HG03097 (cell line): ENCODE measurements at regions not wholly inside any gene's neighbourhood (a gene's known extent, or its start where the extent isn't known, plus 50 kb on each side); places are given as distances from the start of the nearest gene placed in this dataset.

Experiments
- ATAC-seq: cut with Tn5 transposase; IDR thresholded peaks from one replicate; pipeline ENCODE4 v1.9.1; 2021; ENCODE audit not compliant: unreplicated experiment, low FRiP score

DNA sequence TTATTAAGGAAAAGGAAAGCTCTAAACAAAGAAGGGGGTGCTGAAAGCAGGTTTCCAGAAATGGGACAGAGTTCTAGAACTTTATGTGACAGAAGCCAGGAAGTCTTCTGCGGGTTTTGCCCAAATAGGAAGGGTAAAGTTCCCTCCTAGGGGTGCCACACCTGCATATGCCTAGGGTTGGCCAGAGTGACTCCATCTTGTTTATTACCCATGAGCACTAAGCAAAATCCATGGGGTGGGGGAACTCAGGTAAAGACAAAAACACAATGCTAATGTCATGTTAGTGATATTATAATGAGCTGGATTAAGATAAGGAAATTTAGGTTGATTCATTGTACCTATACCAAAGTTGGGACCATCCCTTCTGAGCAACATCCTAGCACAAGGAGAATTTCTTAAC lies 1132.7 kb downstream of the KCNT2 start:
- ATAC-seq, result no peak

DNA sequence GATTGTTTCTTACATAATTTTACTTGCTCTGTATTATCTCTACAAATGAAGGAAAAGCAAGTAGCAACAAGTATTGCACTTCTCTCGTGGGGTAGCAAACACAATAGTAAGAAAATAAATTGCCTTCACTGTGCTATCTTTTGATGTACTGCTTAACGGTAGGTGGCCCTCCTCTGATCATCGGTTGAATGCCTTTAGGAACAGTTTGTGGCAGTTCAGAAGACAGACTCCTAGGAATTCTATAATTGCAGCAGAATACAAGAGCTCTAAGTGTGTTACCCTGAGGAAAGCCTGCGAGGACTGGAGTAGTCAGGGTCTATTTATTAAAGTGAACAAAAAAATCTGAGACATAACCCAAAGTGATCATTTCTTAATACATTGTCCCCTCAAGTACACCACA lies 1135.9 kb downstream of the KCNT2 start:
- no peak for ATAC-seq

DNA sequence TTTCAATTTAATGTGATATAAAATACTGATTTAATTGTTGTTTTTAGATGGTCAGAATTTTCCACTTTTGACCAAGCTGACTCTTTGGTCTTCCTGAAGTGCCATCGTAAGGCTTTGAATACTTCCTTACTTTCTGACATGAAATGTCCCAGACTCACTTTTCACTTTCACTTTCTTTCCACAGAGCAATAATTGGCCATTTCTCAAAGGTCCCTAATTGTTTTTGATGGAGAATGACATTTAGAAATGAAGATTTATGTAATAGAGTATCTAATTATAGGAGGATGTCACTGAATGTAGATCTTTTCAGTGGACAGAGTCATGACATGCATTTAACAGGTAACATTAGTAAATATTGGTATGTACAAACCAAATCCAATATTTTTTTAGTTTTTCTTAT lies 1141.6 kb downstream of the KCNT2 start:
- ATAC-seq, result no peak

DNA sequence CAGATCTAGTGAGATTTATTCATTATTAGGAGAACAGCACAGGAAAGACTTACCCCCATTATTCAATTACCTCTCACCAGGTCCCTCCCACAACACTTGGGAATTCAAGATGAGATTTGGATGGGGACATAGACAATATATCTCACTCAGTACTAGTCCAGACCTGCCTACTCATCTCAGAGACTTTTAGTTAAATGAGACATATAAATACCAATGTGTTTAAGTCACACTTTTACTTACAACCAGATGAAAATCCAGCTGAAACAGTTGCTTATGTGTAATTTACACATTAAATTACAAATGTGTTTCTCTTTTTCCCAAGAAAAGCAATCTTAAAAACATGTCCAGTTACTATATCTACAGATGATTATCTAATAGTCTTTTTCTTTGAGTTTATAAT lies 1145.6 kb downstream of the KCNT2 start:
- ATAC-seq, result no peak

DNA sequence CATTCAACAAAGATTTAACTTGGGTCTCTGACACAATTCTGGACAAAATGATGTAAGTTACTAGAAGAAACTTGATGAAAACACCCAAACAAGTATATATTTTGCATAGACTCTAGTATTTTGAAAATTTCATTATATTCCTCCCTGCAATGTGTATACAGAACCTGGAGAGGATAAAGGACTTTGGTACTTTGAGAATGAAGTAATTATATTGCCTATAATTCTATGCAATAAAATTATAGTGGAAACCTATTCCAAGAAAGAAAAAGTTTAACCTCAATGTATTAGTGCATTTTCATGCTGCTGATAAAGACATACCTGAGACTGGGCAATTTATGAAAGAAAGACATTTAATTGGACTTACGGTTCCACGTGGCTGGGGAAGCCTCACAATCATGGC lies 1146.1 kb downstream of the KCNT2 start:
- ATAC-seq, result no peak

DNA sequence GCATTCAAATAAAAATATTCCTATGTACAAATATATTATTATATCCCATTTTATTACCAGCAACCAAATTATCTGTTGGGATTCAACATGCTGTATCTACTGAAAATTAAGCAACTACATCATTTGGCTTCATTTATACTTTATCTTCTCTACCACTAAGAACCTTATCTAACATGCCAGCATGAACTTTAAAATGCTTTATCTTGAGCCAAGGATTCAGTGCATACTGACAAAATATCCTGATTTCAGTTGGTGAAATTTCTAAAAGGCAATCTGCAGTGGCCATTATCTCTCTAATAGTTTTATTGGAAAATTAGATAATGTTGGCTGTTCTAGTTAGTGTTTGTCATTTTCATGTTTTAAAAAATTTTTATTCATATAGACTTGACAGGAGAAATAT lies 1149.9 kb downstream of the KCNT2 start:
- ATAC-seq, result no peak

DNA sequence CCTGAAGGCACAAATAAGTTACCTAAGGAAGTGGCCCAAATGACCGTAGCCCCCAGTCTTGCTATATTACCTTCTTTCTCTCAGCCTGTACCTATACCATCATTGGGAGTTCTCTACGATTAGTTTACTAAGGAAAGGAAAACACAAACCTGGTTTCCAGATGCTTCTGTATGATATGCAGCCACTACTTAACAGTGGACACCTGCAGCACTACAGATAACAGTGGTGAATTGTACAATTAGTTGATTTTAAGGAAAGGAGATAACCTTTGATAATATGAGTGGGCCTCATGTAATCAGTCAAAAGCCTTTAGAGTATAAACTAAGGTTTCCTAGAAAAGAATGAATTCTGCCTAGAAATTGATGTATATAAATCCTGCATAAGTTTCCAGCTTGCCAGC lies 1157.4 kb downstream of the KCNT2 start:
- ATAC-seq, result no peak

DNA sequence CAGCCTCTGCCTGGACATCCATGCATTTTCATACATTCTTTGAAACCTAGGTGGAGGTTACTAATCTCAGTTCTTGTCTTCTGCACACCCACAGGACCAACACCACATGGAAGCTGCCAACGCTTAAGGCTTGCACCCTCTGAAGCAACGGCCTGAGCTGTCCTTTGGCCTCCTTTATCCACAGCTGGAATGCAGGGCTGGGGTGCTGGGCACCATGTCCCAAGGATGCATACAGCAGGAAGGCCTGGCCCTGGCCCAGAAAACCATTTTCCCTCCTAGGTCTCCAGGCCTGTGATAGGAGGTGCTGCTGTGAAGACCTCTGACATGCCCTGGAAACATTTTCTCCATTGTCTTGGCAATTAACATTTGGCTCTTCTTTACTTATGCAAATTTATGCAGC lies 1168.6 kb downstream of the KCNT2 start:
- ATAC-seq, result no peak

DNA sequence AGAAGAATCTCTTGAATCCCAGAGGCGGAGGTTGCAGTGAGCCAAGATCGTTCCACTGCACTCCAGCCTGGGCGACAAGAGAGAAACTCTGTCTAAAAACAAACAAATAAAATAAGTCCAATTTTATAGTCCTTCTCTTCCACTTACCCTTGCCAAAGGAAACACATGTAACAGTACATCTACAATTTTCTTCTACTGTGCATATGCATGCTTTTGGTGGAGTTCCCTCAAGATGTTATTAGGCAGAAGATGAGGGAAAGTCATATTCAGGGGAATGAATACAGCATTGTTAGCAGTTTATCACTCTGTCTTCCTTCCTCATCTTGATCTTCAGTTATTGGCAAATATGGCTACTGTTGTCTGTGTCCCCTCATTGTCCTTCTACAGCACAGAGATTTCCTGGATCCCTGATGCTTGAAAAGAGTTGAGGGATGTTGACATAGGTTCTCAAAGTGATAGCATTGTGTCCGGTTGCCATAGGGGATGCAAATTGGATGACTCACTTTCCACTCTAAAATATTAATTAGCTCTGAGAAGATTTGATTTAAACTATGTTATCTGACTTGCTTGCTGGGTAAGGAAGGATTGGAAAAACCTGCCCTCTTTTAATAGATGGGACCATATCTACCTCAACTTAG lies 1173.6 kb downstream of the KCNT2 start:
- no peak for ATAC-seq

DNA sequence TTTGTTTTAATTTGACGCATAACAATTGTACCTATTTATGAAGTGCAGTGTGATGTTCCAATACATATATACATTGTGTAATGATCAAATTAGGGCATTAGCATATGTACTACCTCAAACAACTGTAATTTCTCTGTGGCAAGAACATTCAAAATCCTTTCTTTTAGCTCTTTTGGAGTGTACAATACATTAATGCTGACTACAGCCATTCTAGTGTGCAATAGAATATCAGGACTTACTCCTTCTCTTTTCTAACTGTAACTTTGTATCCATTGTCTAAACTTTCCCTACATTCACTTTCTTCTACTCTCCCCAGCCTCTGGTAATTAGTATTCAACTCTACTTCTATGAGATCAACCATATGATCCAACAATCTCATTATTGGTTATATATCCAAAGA lies 1177.4 kb downstream of the KCNT2 start:
- ATAC-seq, result no peak

DNA sequence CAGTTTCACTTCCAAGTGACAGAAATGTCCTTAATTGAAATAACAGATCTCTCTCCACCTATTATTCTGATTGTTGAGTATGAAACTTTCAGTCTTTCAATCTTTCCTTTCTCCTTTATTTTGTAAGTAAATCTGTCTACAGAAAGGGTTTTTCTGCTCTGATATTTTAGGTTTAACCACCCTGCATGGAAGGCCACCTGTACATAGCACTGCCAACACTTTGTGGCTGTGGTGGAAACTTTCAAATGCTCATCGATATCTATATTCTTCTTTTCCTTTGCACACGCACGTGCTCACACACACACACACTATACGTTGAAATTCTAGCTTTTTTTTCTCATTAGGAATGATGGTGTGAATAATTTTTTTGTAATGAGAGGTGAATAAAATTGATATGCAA lies 1179.3 kb downstream of the KCNT2 start:
- ATAC-seq, result no peak

DNA sequence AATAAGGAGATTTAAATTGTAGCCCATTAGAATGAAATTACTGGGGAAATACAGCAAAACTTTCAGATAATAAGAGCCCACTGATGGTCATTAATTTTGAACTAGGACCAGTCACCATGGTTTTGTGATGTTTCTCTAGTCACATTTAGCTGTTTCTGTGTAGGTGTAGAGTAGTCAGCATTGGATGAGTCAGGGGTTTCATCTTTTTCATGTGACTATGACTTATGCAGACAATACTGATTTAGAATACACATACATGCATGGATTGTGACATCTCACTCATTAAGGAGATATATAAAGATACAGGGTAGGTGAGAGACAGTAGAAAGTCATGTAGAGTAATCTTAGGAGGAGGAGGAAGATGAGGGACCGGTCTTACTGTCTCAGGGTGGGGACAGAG lies 1192.7 kb downstream of the KCNT2 start:
- ATAC-seq, result no peak

DNA sequence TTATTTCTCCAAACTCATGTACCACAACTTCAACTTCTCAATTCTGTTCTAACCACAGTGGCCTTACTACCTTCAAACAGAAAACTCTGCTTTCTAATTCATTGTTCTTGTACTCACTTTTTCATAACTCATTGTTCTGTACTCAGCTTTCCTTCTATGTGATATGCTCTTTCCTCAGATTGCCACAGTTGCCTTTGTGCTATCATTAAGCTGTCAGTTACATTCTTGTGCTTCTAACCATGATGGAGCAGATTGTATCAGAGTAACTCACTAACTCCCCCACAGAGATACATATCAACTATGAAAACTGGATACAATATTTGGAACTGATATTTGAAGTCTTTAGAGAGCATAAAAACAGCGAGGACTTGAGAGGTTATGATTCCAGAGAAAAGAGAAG lies 1213.7 kb downstream of the KCNT2 start:
- ATAC-seq, result no peak

DNA sequence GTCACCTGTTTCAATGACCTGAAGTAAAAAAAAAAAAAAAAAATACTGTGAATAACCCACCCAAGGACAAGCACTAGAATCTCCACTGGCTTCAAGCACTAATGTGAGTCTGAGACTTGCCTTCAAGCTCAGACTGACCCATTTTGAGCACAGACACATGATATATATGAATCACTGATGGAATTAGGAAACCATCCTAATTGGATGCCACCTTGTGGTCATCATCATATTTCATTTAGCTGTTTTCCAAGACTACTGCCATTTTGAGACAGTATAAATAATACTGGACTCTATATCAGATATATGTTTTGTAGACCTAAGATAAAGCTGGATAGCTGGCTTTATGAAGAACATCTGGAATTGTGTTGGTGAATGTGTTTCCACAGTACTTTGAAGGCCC lies 1232.0 kb downstream of the KCNT2 start:
- ATAC-seq, result no peak

DNA sequence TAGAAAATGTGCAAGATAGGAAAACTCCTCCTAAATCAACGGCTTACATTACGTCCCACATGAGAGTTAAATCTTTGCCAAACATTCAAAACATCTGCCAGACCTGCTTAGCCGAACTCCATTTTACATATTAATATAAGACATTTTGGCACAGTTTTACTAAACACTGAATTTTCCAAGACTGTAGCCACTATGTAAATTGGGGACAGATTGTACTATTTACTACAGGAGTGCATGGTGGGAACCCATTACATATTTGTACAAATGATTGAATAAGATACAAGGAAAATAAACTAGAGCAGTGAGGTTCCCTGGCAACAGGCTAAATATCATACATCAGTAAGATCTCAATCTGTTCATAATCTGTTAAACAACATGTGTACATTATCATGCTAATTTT lies 1234.4 kb downstream of the KCNT2 start:
- no peak for ATAC-seq

DNA sequence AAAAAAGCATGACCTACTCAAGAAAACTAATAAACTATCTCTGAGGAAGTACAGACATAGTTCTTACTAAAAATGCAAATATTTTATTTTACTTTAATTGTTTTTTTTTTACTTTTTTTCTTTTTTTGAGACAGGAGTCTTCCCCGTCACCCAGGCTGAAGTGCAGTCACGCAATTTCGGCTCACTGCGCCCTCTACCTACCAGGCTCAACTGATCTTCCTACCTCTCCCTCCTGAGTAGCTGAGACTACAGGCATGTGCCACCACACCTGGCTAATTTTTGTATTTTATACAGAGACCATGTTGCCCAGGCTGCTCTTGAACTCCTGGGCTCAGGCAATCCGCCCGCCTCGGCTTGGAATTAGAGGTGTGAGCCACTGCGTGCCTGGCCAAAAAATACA lies 1263.1 kb downstream of the KCNT2 start:
- no peak for ATAC-seq

DNA sequence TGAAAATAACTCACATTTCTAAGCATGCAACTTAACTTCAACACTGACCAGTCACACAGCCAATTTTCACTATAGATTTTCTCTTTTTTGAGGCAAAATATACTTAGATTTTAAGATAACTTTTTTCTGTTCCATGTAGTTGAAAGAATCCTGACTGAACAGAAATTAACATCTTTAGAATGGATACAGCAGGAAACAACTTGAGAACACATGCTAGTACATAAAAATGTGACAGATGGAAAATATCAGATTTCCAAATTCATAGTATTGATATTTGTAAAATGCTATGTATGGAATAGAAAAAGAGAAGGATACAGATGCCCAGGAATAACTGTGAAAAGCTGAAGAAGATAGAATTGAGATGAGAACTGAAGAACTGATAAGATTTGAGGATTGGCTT lies 1270.6 kb downstream of the KCNT2 start:
- ATAC-seq, result no peak

DNA sequence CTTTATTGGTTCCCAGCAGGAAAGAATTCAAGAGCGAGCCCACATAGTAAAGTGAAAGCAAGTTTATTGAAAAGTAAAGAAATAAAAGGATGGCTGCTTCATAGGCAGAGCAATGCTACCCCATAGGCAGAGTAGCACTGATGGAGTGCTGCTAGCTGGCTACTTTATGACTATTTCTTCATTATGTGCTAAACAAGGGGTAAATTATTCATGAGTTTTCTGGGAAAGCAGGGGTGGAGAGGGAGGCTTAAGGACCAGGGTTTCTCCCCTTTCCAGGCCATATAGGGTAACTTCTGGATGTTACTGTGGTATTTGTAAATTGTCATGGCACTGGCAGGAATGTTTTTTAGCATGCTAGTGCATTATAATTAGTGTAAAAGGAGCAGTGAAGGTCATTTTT lies 1271.4 kb downstream of the KCNT2 start:
- no peak for ATAC-seq

DNA sequence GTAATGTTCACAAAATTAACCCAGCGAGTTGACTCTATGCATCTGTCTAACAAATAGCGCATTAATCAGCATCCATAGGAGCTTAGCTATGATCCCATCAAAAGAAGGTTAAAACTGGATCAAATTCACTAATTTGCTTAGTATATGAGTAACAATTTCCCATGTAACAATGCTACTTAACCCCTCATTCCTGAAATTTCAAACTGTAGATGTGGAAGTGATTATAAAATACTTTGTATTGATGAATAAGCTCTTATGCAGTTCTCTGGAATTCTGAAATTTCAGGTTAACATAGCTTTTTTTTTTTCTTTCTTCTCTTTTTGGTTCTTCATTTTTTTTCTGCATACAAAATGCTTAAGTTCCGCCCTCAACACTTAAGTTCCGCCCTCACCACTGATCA lies 1272.7 kb downstream of the KCNT2 start:
- ATAC-seq, result no peak

DNA sequence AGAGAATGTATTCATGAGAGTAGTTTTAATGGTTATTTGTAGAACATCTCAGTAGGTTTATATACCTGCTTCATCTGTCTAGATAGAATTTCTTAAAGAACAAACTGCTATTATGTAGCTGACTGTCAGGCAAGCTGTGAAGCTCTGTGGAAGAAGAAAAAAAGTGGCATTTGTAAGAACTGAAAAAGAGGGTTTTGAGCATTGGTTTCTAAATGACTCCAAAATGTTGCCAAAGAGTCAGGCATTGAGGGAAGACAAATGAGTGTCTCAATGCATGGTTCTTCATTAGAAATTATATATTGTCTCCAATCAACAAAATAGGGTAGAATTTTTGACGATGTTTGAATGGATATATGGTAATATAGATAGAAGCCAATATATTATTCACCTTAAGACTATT lies 1276.1 kb downstream of the KCNT2 start:
- ATAC-seq, result no peak

DNA sequence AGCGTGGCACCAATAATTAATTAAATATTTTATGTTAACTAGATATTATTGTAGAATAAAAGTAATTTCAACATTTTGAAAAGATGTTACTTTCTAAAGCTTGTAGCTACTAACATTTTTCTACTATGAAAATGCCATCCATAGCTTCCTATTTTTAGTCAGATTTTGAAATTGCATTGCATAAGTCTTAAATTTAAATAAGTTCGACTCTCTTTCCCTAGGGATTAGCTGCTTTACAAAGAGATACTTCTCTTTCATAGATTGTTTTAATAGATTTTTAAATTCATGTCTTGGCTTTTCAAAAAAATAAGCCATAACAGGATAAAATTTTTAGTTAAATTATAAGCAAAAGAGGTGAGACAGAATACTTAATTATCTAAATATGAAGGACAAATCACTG lies 1279.6 kb downstream of the KCNT2 start:
- ATAC-seq, result no peak

DNA sequence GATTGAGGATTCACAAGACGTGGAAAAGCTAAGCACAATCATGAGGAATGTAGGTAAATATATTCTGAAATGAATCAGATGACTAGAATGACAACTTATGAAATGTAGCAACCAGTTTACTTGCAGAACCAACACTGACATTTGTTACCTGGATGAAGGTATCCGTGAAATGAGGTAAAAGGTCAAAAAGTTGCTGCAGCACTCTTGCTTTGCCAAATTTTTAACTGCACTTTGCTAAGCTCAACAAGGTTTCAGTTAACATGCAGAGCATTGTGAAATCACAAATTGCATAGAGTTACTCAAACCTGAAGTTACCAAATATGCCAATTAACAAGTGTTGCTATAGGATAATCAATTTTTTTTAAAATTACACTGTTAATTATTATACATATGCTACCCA lies 1280.1 kb downstream of the KCNT2 start:
- no peak for ATAC-seq

DNA sequence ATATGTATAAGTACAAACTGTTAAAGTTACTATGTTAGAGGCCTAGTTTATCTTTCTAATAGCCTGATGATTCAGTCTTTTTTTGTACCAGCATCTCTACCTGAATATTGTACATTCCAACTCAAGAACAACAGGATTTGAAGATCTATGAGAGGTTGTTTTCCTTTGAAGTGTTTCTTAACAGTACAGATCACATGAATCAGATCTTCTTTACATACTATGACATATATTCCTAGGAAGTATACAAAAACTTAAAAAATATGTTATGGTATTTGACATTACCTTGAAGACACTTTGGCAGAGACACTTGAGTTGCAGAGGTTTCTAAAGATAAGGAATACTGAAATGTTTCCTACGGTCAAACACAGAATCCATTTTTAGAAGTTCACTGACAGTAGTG lies 1280.9 kb downstream of the KCNT2 start:
- ATAC-seq, result no peak
